ENCODE measurements at regions not wholly inside any gene's neighbourhood (a gene's known extent, or its start where the extent isn't known, plus 50 kb on each side); places are given as distances from the start of the nearest gene placed in this dataset.
A peak's percentile ranks its signal among the peaks of the same experiment; 100 is the strongest.

DNA sequence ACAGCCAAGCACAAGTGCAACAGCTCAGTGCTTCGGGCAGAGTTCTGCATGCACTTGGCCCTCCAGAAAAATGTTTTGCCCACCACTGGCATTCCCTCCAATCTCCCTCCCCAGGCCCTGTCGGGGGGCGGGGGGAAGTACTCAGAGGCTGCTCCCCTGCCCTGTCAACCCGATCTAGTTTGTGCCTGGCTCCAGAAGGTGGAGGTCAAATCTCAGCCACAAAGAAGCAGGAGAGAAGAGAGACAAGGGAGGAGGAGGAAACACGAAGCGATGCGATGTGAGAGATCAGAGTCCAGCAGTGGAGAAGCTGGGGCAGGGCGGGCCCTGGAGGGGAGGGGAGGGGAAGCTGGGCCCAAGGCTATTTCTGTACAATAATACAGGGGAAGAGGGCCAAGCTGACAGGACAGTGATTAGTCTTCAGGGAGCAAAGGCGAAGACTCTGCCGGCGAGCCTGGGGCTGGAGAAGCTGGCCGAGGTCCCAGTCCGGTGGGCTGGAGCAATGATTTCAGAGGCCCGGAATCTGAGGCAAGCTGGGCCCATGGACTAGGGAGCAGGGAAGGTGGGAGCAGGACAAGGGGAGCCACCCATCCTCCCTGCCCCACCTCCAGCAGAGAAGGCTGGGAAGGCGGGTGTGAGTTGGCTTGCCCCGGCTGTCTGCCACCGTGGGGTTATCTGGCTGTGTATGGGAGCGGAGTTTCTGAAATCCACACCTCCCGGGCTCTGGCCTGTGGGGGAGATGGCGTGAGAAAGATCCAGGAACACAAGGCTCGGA lies 167.1 kb downstream of the EFNB1 start:
- Mint-ChIP-seq H3K9me3 (no peaks in the 10 kb centered on the region), H3K4me3 (peak overlapping the region; percentile 49), H3K27me3 (no peaks in the 10 kb centered on the region), H3K36me3 (ENCODE audit: low read depth) (no peaks in the 10 kb centered on the region), H3K27ac (peak overlapping the region; percentile 85), H3K4me1 (ENCODE audit: low read depth) (peaks cover 49% of the 10 kb centered on the region)
- intact Hi-C loops (cut with micrococcal nuclease), result no loop called here

DNA sequence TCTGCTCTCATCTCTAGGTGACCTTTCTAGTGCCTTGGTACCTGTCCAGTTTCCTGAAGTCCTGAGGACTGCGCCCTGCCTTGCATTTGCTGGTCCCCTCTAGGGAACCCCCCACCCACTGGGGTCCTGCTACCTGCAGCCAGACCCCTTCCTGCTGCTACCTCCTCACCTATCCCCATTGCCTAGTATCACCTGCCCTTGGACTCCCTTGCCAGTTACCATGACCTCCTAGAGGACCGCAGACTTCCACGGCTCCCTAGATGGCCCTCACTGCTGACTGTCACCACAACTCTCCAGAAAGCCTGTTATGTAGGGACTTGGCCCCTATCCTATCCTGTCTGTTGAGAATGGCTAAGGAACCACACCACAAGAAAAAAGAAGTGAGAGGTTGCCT lies 166.6 kb downstream of the EFNB1 start:
- intact Hi-C loops (cut with micrococcal nuclease), result no loop called here
- Mint-ChIP-seq H3K27me3 (no peaks in the 10 kb centered on the region), H3K4me3 (peak overlapping the region; percentile 34), H3K36me3 (ENCODE audit: low read depth) (no peaks in the 10 kb centered on the region), H3K9me3 (no peaks in the 10 kb centered on the region), H3K27ac (peak overlapping the region; percentile 85), H3K4me1 (ENCODE audit: low read depth) (peaks cover 48% of the 10 kb centered on the region)

DNA sequence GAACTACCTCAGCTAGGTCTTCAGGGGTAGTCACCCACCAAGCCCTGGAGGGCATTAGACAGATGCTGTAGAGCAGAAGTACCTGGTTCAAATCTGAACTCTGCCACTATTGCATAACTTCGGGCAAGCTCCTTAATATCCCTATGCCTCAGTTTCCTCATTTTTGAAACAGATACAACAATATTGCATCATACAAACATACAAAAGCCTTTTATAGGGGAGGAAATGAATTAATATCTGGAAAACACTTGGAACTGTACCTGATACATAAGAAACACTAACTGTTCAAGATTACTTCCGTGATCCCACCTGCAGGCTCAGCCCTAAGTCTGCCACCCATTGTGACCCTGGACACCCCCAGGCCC lies 166.1 kb downstream of the EFNB1 start:
- intact Hi-C loops (cut with micrococcal nuclease), result no loop called here
- peak overlapping the region; percentile 34 for H3K4me3 Mint-ChIP-seq
- H3K27me3 Mint-ChIP-seq, result no peaks in the 10 kb centered on the region
- H3K9me3 Mint-ChIP-seq, result no peaks in the 10 kb centered on the region
- peak overlapping the region; percentile 85 for H3K27ac Mint-ChIP-seq
- peaks cover 52% of the 10 kb centered on the region for H3K4me1 Mint-ChIP-seq (ENCODE audit: low read depth)
- no peaks in the 10 kb centered on the region for H3K36me3 Mint-ChIP-seq (ENCODE audit: low read depth)

DNA sequence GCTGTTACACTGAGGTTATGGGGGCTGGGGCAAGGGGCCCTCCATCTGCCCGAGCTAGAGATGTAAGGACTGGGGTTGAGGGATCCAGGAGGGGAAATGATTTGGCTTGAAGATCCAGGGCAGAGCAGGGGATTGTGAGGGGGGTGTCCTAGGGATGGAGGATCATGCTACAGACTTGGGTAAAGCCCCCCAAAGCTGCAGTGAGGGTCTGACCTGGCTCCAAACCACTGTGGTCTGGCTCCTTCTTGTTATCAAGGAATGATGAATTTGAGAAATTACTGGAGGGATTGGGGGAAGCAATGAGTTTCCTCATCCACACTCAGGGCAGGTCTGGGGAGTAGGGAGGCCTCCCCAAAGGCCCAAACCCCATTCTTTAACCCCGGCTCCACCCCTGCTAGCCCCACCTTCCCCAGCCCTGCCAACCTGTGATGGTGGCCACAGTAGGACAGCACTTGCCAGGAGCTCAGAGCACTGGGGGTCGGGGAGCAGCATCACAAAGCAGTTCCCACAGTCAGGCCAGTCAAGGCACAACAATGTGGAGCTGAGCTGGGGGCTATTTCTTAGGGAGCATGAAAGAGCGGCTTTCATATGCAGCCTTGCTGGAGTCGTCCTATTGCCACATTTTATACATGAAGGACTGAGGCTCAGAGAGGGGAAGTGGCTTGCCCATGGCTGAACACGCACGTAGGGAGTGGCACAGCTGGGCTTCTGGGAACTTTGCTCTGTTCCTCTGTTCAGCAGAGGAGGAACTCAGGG lies 165.5 kb downstream of the EFNB1 start:
- no peaks in the 10 kb centered on the region for H3K27me3 Mint-ChIP-seq
- H3K4me3 Mint-ChIP-seq, result no peak overlapping the region
- H3K27ac Mint-ChIP-seq, result peak overlapping the region; percentile 85
- intact Hi-C loops (cut with micrococcal nuclease), result no loop called here
- no peaks in the 10 kb centered on the region for H3K36me3 Mint-ChIP-seq (ENCODE audit: low read depth)
- H3K9me3 Mint-ChIP-seq, result no peaks in the 10 kb centered on the region
- H3K4me1 Mint-ChIP-seq (ENCODE audit: low read depth), result peaks cover 54% of the 10 kb centered on the region

DNA sequence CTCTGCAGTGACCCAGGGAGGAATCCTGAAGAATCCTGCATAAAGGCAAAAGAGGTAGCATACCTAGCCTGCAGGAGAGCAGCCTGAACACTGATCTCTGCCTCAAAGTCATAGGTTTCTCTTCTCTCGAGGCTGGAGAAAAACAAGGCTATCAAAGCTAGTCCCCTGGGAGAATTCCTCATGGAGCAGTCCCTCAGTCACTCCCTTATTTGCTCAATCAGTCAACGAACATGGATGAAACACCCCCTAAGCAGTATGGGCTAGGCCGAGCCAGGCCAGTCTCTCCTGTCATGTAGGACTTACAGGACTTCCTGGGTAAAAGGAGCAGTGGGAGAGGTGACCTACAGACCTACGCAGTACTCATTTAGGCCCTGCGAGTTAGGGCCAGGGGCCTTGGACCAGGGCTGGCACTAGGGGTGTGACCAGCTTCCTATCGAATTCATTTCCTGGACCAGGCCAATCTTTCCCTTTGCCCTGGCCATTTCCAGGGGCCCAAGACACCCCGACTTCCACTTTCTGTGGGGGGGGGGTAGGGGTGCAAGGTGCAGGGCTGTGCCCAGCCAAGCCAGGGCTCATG lies 164.1 kb downstream of the EFNB1 start:
- H3K9me3 Mint-ChIP-seq, result no peaks in the 10 kb centered on the region
- peaks cover 66% of the 10 kb centered on the region for H3K4me1 Mint-ChIP-seq (ENCODE audit: low read depth)
- intact Hi-C loops (cut with micrococcal nuclease), result no loop called here
- H3K36me3 Mint-ChIP-seq (ENCODE audit: low read depth), result no peaks in the 10 kb centered on the region
- H3K4me3 Mint-ChIP-seq, result no peak overlapping the region
- H3K27ac Mint-ChIP-seq, result peak overlapping the region; percentile 85
- no peaks in the 10 kb centered on the region for H3K27me3 Mint-ChIP-seq

DNA sequence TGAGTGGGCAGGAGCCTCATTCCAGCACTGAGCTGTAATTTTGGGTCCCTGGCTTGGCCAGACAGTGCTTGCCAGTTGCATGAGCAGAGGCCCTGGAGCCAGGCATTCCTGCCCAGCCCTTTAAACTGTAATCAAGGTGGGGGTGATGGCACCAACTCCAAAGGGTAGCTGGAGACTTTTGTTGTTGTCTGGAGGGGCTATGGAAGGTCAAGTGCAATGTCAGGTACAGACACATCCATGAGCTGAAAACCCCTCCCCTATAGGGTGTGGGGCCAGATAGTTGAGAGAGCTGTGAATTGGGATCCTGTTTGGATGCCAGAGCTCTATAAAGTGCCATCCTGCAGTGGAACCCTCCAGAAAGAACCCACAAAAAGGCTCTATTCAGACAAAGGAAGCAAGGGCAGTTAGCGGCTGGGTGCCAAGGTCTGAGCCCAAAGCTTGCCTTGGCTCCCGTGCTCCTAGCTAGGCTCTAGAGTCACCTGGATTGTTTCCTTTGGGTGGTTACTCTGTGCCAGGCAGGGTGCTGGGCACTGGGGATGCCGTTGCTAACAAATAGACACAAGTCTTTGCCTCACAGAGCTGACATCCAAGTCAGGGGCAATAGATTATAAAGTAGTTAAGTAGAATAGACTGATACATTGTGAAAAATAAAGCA lies 163.0 kb downstream of the EFNB1 start:
- no peak overlapping the region for H3K4me3 Mint-ChIP-seq
- no peaks in the 10 kb centered on the region for H3K36me3 Mint-ChIP-seq (ENCODE audit: low read depth)
- peaks cover 60% of the 10 kb centered on the region for H3K4me1 Mint-ChIP-seq (ENCODE audit: low read depth)
- no peak overlapping the region for H3K27ac Mint-ChIP-seq
- intact Hi-C loops (cut with micrococcal nuclease), result no loop called here
- no peaks in the 10 kb centered on the region for H3K27me3 Mint-ChIP-seq
- no peaks in the 10 kb centered on the region for H3K9me3 Mint-ChIP-seq

DNA sequence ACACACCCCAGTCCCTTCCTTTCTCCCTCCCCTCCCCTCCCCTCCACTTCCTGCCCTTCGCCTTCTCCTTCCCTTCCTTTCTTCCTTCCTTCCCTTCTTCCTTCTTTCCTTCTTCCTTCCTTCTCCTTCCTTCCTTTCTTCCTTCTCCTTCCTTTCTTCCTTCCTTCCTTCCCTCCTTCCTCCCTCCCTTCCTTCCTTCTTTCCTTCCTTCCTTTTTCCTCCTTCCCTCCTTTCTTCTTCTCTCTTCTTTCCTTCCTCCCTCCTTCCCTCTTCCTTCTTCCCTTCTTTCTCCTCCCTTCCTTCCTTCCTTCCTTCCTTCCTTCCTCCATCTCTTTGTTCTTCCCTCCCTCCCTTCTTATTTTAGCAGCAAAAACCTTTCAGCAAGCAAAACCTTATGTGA lies 162.1 kb downstream of the EFNB1 start:
- Mint-ChIP-seq H3K27me3 (no peaks in the 10 kb centered on the region), H3K4me1 (ENCODE audit: low read depth) (peaks cover 52% of the 10 kb centered on the region)
- intact Hi-C loops (cut with micrococcal nuclease), result no loop called here

DNA sequence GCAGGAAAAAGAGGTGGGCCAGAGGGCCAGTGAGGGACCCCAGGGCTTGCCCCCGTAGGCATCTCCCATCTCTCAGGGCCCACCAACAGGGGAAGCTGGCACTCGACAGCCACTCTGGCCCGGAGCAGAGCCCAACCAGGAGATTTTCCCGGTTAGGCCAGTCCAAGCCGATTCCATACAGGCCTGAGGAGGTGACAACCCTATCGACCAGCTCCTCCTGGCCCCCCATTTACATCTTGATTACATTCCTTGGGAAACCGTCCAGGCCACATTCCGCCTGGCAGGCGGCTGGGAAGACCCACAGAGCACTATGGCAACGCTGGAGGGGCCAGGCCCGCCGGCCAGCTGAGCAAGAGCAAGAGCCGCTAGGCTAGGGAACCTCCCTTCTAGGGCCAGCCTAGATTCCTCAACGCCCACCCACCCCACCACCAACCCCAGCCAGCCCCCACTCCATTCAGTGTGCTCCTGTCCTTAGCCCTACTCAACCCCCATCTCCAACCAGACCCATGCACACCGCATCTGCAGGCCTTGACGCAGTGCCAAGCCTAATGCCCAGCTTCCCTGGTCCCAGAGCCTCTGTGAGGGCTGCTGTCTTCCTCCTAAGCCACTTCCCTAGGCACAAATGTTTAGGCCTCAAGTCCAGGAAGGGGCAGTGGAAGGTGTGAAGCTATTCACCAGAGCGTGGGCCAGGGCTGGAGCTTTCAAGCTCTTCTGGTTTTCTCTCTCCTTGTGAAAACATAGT lies 161.2 kb downstream of the EFNB1 start:
- Mint-ChIP-seq H3K27ac (no peak overlapping the region), H3K27me3 (no peaks in the 10 kb centered on the region), H3K4me1 (ENCODE audit: low read depth) (peaks cover 43% of the 10 kb centered on the region), H3K9me3 (no peaks in the 10 kb centered on the region), H3K4me3 (no peak overlapping the region), H3K36me3 (ENCODE audit: low read depth) (no peaks in the 10 kb centered on the region)
- intact Hi-C loops (cut with micrococcal nuclease), result no loop called here

More for the DNA sequence above, 162.1 kb downstream of the EFNB1 start:
- no peak overlapping the region for H3K27ac Mint-ChIP-seq
- H3K9me3 Mint-ChIP-seq, result no peaks in the 10 kb centered on the region
- no peak overlapping the region for H3K4me3 Mint-ChIP-seq
- H3K36me3 Mint-ChIP-seq (ENCODE audit: low read depth), result no peaks in the 10 kb centered on the region

DNA sequence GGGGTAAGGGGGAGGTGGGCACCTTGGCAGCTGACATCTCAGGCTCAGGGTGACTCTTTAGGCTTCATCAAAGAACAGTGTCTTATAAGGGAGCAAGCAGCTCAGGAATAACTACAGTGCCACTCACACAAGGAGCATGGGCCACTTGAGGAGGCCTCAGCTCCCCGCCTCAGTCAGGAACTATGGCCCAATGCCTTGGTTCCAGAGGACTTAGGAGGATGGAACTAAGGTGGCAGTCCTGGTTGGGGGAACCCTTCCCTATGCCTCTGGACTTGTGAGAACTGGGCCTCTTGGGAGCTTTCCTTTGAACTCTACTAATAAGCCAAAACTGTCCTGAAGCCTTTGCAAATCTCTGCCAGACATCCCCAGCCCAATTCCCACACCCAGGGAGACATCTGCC lies 160.6 kb downstream of the EFNB1 start:
- Mint-ChIP-seq H3K4me1 (ENCODE audit: low read depth) (peaks cover 37% of the 10 kb centered on the region), H3K27ac (no peak overlapping the region), H3K36me3 (ENCODE audit: low read depth) (no peaks in the 10 kb centered on the region), H3K9me3 (no peaks in the 10 kb centered on the region), H3K4me3 (no peak overlapping the region), H3K27me3 (no peaks in the 10 kb centered on the region)
- intact Hi-C loops (cut with micrococcal nuclease), result no loop called here

DNA sequence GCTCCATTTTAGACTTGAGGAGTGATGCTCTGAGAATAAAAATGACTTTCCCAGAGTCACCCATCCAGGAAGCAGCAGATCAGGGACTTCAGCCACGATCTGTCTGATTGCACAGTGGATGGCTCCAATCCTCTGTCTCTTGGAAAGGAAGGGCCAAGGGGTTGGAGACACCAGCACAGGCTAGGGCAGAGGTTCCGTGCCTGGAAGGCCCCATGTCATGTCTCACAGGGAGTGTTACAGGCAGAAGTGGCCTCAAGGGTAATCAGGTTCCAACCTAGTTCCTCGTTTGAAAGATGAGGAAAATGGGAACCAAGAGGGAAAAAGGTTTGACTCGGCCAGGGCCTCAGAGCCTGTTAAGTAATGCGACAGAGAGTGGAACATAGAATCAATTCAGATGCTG lies 160.0 kb downstream of the EFNB1 start:
- no peak overlapping the region for H3K4me3 Mint-ChIP-seq
- H3K27me3 Mint-ChIP-seq, result no peaks in the 10 kb centered on the region
- H3K36me3 Mint-ChIP-seq (ENCODE audit: low read depth), result no peaks in the 10 kb centered on the region
- intact Hi-C loops (cut with micrococcal nuclease), result no loop called here
- H3K4me1 Mint-ChIP-seq (ENCODE audit: low read depth), result peaks cover 31% of the 10 kb centered on the region
- H3K27ac Mint-ChIP-seq, result no peak overlapping the region
- H3K9me3 Mint-ChIP-seq, result no peaks in the 10 kb centered on the region

DNA sequence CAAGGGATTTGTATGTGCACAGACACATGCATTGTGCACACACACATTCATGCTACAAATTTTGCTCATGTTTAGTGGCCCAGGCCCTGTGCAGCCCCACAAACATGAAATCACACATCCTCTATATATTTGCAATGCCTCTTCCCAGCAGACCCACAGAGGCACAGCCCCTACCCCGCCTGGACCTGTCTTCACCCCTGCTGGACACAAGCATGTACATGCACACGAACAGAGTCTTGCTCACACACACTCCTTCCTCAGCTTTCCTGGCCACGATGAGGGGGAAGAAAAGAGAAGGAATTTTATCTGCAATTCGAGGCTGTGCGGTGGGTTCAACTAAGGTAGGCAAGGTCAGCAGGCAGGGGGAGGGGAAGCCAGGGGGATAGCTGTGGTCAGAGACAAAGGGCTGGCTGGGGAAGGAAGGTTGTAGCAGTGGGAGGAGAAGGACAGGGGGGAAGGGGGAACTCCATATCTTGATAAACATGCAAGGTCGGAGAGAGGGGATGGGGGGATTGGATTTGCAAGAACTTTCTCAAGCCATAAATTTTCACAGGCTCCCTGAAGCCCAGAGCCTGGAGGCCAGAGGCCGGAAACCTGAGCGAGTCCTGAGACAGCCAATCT lies 156.4 kb downstream of the EFNB1 start:
- H3K27ac Mint-ChIP-seq, result no peak overlapping the region
- intact Hi-C loops (cut with micrococcal nuclease), result no loop called here
- no peaks in the 10 kb centered on the region for H3K27me3 Mint-ChIP-seq
- no peaks in the 10 kb centered on the region for H3K36me3 Mint-ChIP-seq (ENCODE audit: low read depth)
- peaks cover 37% of the 10 kb centered on the region for H3K4me1 Mint-ChIP-seq (ENCODE audit: low read depth)
- peaks cover 7% of the 10 kb centered on the region for H3K9me3 Mint-ChIP-seq
- no peak overlapping the region for H3K4me3 Mint-ChIP-seq

DNA sequence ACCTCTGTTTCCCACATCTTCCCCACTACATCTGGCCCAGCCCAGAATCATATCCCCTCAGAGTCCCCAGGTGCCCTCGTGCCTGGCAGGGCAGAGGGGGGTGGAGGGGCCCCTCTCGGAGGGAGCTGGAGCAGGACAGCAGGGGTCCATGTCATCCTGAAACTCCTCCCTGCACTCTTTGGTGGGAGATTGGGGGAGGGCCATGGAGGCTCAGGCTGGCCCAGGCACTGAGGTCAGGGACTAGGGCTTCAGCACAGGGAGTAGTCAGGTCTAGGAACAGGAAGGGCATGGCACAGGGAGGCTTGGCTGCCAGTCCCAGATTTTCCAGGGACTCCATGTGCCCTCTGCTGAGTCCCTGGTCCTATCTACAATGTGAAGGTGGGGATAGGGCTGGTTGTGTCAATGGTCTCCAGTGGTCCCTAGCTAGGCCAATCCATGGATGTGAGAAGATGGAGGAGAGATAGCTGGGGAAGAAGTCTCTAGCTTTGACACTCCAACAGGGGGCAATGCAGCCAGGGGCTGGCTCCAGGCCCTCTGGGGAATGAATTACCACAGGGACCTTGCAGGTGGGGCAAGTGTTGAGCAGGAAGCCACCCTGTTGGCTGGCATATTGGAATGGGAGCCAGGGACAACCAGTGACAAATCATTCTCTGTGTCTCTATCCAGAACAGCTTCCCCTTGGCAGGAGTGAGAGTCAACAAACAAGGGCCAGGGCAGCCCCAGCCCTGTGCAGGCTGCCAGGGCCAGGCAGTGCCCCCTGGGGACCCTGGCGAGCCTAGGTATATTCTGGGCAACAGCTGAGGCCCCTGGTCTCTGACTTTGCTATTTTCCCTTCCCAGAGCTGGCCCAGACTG lies 154.4 kb downstream of the EFNB1 start:
- Mint-ChIP-seq H3K4me1 (ENCODE audit: low read depth) (peaks cover 23% of the 10 kb centered on the region), H3K27me3 (no peaks in the 10 kb centered on the region), H3K36me3 (ENCODE audit: low read depth) (no peaks in the 10 kb centered on the region), H3K9me3 (peaks cover 7% of the 10 kb centered on the region), H3K27ac (no peak overlapping the region), H3K4me3 (no peak overlapping the region)
- intact Hi-C loops (cut with micrococcal nuclease), result no loop called here
